ENCODE measurements at regions not wholly inside any gene's neighbourhood (a gene's known extent, or its start where the extent isn't known, plus 50 kb on each side); places are given as distances from the start of the nearest gene placed in this dataset.
A peak's percentile ranks its signal among the peaks of the same experiment; 100 is the strongest.
"Not testable (repeated sequence)": the region's sequence is repeated elsewhere in the genome, so short reads cannot be mapped to it uniquely, and the experiment has no call there.

DNA sequence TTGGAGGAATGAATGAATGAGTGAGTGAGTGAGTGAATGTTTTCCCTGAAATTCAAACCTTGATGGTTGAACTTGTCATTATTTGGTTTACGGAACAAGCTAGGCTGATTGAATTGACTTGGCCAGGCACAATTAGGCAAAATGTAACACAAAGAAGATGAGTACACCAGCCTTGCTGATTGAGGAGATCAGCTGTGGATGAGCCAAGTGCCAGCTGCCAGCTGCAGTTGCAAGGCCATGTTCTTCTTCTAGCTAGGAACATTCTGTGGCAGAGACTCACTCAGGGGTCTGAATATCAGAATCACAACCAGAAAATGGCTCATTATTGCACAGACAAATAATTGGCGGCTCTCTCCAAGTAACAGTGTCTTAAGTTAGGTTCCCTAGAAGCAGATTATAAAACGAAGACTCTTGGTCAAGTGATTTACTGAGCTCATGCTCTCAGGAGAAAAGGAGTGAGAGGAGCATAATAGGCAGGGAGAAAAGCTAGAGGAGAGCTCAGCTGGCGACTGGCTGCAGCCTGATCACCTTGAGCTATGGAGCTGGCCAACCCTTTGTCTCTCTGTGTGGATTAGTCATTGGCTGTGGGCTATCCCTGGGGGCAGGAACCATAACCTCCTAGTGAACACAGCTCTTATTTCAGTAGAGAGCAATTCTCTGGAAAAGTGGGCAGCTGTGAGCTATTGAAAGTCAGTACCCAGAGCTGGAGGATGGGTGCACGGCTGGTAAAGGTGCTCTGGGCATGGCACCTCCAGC is 225.3 kb upstream of the SERP2 start:
- Histone ChIP-seq H2AK5ac (ENCODE audit: low read length) (no peak overlapping the region), H4K8ac (ENCODE audit: low read depth, low read length) (no peak overlapping the region), H3K56ac (ENCODE audit: low read length) (no peak overlapping the region), H3K27ac (ENCODE audit: low read depth, low read length) (no peak overlapping the region), H3K4ac (ENCODE audit: low read depth, low read length) (no peak overlapping the region), H3K27me3 (ENCODE audit: insufficient read depth, low read length, poor library complexity) (no peaks in the 10 kb centered on the region), H3K36me3 (ENCODE audit: control insufficient read depth, insufficient read depth, low read length) (no peaks in the 10 kb centered on the region), H3K18ac (ENCODE audit: low read length) (no peak overlapping the region), H3K23ac (ENCODE audit: low read length) (no peak overlapping the region), H2BK15ac (replicated peaks; ENCODE audit: low read depth) (no peak overlapping the region), H3K9ac (ENCODE audit: low read length) (no peak overlapping the region), H3K79me2 (ENCODE audit: control insufficient read depth, insufficient read depth, low read length) (no peaks in the 10 kb centered on the region), H2BK120ac (ENCODE audit: low read depth, low read length) (no peak overlapping the region), H4K5ac (ENCODE audit: low read length) (no peak overlapping the region), H3K4me3 (ENCODE audit: low read length) (no peak overlapping the region), H3K4me2 (ENCODE audit: low read length) (no peak overlapping the region), H3K79me1 (ENCODE audit: low read length) (no peaks in the 10 kb centered on the region), H2BK5ac (ENCODE audit: low read length) (no peak overlapping the region), H3K4me1 (ENCODE audit: control insufficient read depth, low read depth, low read length) (no peaks in the 10 kb centered on the region)
- no CpG with 5 or more reads among the region's 5 CpGs for WGBS (ENCODE audit: extremely low coverage, insufficient coverage, low lambda C conversion rate)
- peak; percentile 32 for DNase-seq

DNA sequence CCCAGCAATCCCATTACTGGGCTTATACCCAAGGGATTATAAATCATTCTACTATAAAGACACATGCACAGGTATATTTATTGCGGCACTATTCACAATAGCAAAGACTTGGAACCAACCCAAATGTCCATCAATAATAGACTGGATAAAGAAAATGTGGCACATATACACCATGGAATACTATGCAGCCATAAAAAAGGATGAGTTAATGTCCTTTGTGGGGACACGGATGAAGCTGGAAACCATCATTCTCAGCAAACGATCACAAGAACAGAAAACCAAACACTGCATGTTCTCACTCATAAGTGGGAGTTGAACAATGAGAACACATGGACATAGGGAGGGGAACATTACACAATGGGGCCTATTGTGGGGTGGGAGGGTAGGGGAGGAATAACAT is 224.4 kb upstream of the SERP2 start:
- H2AK5ac ChIP-seq (ENCODE audit: low read length); H3K18ac ChIP-seq (ENCODE audit: low read length); H3K56ac ChIP-seq (ENCODE audit: low read length); H3K4me3 ChIP-seq (ENCODE audit: low read length); H2BK15ac ChIP-seq (replicated peaks; ENCODE audit: low read depth); H2BK120ac ChIP-seq (ENCODE audit: low read depth, low read length); H4K8ac ChIP-seq (ENCODE audit: low read depth, low read length); H4K5ac ChIP-seq (ENCODE audit: low read length); H3K9ac ChIP-seq (ENCODE audit: low read length); H3K27ac ChIP-seq (ENCODE audit: low read depth, low read length); H3K79me2 ChIP-seq (ENCODE audit: control insufficient read depth, insufficient read depth, low read length); H3K23ac ChIP-seq (ENCODE audit: low read length); H3K36me3 ChIP-seq (ENCODE audit: control insufficient read depth, insufficient read depth, low read length); H2BK5ac ChIP-seq (ENCODE audit: low read length); H3K4me2 ChIP-seq (ENCODE audit: low read length); H3K4ac ChIP-seq (ENCODE audit: low read depth, low read length); H3K79me1 ChIP-seq (ENCODE audit: low read length); H3K27me3 ChIP-seq (ENCODE audit: insufficient read depth, low read length, poor library complexity); DNase-seq; H3K4me1 ChIP-seq (ENCODE audit: control insufficient read depth, low read depth, low read length): not testable (repeated sequence)
- no CpG with 5 or more reads among the region's 3 CpGs for WGBS (ENCODE audit: extremely low coverage, insufficient coverage, low lambda C conversion rate)

DNA sequence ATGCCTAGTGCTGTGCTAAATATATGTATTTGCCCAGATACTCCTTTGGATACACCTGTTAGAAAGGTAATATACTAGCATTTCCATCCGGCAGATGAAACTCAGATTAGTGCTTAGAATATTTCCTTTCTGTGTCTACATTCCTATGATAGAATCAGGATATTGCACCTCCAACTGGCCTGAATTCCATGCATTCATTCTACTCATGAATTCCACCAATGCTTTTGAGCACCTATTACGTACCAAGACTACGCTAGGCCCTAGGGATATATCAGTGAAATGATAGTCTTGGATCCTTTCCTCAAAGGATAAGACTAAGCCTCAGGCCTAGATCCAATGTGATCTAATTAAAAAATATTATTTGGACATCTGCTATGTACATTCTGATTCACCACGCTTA is 223.8 kb upstream of the SERP2 start:
- Histone ChIP-seq H3K4me3 (ENCODE audit: low read length) (no peak overlapping the region), H3K79me2 (ENCODE audit: control insufficient read depth, insufficient read depth, low read length) (no peaks in the 10 kb centered on the region), H3K27me3 (ENCODE audit: insufficient read depth, low read length, poor library complexity) (no peaks in the 10 kb centered on the region), H4K8ac (ENCODE audit: low read depth, low read length) (no peak overlapping the region), H4K5ac (ENCODE audit: low read length) (no peak overlapping the region), H3K79me1 (ENCODE audit: low read length) (no peaks in the 10 kb centered on the region), H2AK5ac (ENCODE audit: low read length) (no peak overlapping the region), H2BK15ac (replicated peaks; ENCODE audit: low read depth) (no peak overlapping the region), H3K18ac (ENCODE audit: low read length) (no peak overlapping the region), H3K4ac (ENCODE audit: low read depth, low read length) (no peak overlapping the region), H2BK5ac (ENCODE audit: low read length) (no peak overlapping the region), H3K56ac (ENCODE audit: low read length) (no peak overlapping the region), H3K27ac (ENCODE audit: low read depth, low read length) (no peak overlapping the region), H3K4me1 (ENCODE audit: control insufficient read depth, low read depth, low read length) (no peaks in the 10 kb centered on the region), H3K36me3 (ENCODE audit: control insufficient read depth, insufficient read depth, low read length) (no peaks in the 10 kb centered on the region), H3K9ac (ENCODE audit: low read length) (no peak overlapping the region), H3K4me2 (ENCODE audit: low read length) (no peak overlapping the region), H3K23ac (ENCODE audit: low read length) (no peak overlapping the region), H2BK120ac (ENCODE audit: low read depth, low read length) (no peak overlapping the region)
- no CpG with 5 or more reads among the region's 4 CpGs for WGBS (ENCODE audit: extremely low coverage, insufficient coverage, low lambda C conversion rate)
- DNase-seq: no peak

DNA sequence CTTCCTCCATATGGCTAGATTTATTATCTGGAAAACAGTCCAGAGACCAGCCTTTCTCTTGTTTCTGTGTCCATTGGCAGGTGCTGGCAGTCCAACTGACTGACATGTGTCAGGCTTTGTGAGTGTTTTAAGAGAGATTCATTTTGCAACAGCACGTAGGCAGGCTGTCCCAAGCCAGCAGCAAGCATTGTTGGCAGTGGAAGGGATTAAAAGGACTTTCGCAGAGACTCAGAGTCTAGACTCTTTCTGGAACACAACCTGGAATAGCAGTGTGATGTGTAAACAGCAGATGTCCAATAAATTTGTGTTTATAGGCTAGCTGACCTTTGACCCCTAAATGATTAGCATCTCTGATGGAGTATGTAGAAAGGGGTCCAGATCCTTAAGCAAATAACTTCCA is 222.2 kb upstream of the SERP2 start:
- H3K23ac ChIP-seq (ENCODE audit: low read length): no peak overlapping the region
- H3K9ac ChIP-seq (ENCODE audit: low read length): no peak overlapping the region
- H2AK5ac ChIP-seq (ENCODE audit: low read length): no peak overlapping the region
- no peak overlapping the region for H2BK5ac ChIP-seq (ENCODE audit: low read length)
- no peak overlapping the region for H2BK15ac ChIP-seq (replicated peaks; ENCODE audit: low read depth)
- no peak overlapping the region for H3K4ac ChIP-seq (ENCODE audit: low read depth, low read length)
- no peaks in the 10 kb centered on the region for H3K79me1 ChIP-seq (ENCODE audit: low read length)
- H3K4me3 ChIP-seq (ENCODE audit: low read length): no peak overlapping the region
- no peak for DNase-seq
- H3K27me3 ChIP-seq (ENCODE audit: insufficient read depth, low read length, poor library complexity): no peaks in the 10 kb centered on the region
- H3K56ac ChIP-seq (ENCODE audit: low read length): no peak overlapping the region
- no peak overlapping the region for H4K8ac ChIP-seq (ENCODE audit: low read depth, low read length)
- no peaks in the 10 kb centered on the region for H3K36me3 ChIP-seq (ENCODE audit: control insufficient read depth, insufficient read depth, low read length)
- no peak overlapping the region for H3K4me2 ChIP-seq (ENCODE audit: low read length)
- H3K18ac ChIP-seq (ENCODE audit: low read length): no peak overlapping the region
- no peaks in the 10 kb centered on the region for H3K4me1 ChIP-seq (ENCODE audit: control insufficient read depth, low read depth, low read length)
- no peak overlapping the region for H2BK120ac ChIP-seq (ENCODE audit: low read depth, low read length)
- no peak overlapping the region for H3K27ac ChIP-seq (ENCODE audit: low read depth, low read length)
- no peak overlapping the region for H4K5ac ChIP-seq (ENCODE audit: low read length)
- no peaks in the 10 kb centered on the region for H3K79me2 ChIP-seq (ENCODE audit: control insufficient read depth, insufficient read depth, low read length)
- WGBS (ENCODE audit: extremely low coverage, insufficient coverage, low lambda C conversion rate): no CpG with 5 or more reads among the region's 2 CpGs

DNA sequence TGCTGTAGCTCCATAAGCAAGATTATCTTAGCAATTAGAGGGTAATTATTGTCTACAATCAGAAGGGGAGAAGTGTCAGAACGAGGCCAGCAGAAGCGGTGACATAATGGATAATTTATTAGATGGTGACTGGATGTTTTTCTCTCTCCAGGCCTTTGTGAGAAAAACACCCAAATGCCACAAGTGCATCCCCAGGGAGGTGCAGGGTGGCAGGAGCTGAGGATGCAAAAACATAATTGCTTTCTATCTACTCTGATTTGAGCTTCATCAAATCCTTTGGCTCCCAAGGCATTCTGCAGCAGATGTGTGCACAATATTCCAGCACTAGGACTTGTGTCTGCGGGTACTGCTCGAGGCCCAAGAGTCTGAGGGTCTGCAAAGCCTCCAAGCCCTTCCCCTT is 220.1 kb upstream of the SERP2 start:
- Histone ChIP-seq H3K9ac (ENCODE audit: low read length) (no peak overlapping the region), H3K36me3 (ENCODE audit: control insufficient read depth, insufficient read depth, low read length) (no peaks in the 10 kb centered on the region), H2BK120ac (ENCODE audit: low read depth, low read length) (no peak overlapping the region), H3K18ac (ENCODE audit: low read length) (no peak overlapping the region), H3K4me3 (ENCODE audit: low read length) (no peak overlapping the region), H2BK15ac (replicated peaks; ENCODE audit: low read depth) (no peak overlapping the region), H3K4ac (ENCODE audit: low read depth, low read length) (no peak overlapping the region), H3K79me2 (ENCODE audit: control insufficient read depth, insufficient read depth, low read length) (no peaks in the 10 kb centered on the region), H3K4me2 (ENCODE audit: low read length) (no peak overlapping the region), H3K4me1 (ENCODE audit: control insufficient read depth, low read depth, low read length) (no peaks in the 10 kb centered on the region), H3K27me3 (ENCODE audit: insufficient read depth, low read length, poor library complexity) (no peaks in the 10 kb centered on the region), H3K23ac (ENCODE audit: low read length) (no peak overlapping the region), H2AK5ac (ENCODE audit: low read length) (no peak overlapping the region), H4K5ac (ENCODE audit: low read length) (no peak overlapping the region), H3K27ac (ENCODE audit: low read depth, low read length) (no peak overlapping the region), H3K79me1 (ENCODE audit: low read length) (no peaks in the 10 kb centered on the region), H2BK5ac (ENCODE audit: low read length) (no peak overlapping the region), H4K8ac (ENCODE audit: low read depth, low read length) (no peak overlapping the region), H3K56ac (ENCODE audit: low read length) (no peak overlapping the region)
- WGBS (ENCODE audit: extremely low coverage, insufficient coverage, low lambda C conversion rate): no CpG with 5 or more reads among the region's 4 CpGs
- no peak for DNase-seq
